ENCODE measurements at regions not wholly inside any gene's neighbourhood (a gene's known extent, or its start where the extent isn't known, plus 50 kb on each side); places are given as distances from the start of the nearest gene placed in this dataset.

DNA sequence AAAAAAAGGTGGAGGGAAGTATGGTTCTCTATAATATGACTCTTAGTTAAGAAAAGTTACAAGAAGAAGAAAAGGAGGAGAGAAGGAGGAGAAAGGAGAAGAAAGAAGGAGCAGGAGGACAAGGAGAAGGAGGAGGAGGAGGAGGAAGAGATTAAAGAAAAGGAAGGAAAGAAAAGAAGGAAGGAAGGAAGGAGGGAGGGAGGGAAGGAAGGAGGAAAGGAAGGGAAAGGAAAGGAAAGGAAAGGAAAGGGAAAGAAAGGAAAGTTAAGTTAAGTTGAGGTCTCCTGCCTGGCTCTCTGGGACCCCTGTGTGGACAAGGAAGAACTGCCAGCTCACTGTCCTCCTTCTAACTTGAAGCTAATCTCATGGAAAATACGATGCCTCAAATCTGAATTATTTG is 429.5 kb downstream of the TSHZ3 start:
- no peak for TF ChIP-seq CTCF (IDR thresholded peaks at IDR 0.05)

- no peak for TF ChIP-seq CTCF (IDR thresholded peaks at IDR 0.05)
Observed at GRCh38 chr19:30916238-30916637, 433.0 kb downstream of the TSHZ3 start.

DNA sequence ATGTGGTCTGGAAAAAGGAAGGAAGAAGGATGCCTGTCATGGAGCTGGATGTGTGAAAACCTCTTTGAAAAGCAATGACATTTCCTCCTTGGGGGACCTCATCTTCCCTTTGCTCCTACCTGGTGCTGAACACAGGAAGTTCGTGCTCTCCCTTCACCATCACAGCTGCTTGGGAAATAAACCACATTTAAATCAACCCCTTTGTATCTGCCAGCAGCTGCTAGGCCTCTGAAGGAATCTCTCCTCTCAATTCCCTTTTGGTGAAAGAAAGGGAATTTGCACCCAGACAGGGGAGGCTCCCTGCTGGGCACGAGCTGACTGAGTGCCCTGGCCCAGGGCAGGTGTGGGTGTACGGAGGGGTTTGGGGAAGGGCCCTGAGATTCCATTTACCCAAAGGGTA is 437.7 kb downstream of the TSHZ3 start:
- no peak for TF ChIP-seq CTCF (IDR thresholded peaks at IDR 0.05)

DNA sequence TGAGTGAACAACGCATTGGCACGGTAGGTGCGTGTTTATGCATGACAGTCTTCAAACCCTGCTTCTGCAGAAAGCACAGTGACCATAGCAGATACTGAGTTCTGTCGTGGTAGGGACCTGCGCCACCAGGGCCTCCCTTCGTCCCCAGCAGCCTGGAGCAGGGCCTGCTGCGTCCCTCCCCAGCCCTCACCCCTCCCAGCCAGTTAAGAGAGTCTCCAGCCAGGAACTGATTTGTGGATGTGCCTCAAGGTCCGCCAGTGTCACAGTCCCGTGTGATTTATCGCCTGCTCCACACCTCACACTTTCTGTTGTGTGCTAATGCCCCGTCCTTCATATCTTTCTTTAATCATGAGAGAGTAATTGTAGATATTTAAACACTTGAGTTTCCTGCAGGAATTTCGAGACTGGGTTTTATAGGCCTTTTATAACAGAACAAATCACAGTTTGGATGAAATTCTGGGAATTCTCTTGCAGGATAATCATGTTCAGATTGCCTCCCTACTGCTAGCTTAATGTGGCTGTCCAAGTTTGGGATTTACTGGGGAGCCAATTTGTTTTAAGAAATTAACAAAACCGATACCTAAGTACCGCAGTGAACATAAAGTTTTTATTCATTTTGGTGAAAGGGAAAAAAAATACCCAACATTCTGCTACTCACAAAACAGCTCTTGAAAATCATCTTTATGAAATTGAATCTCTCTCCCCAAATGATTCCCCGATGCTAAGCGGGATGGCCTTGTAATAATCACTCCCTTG is 438.6 kb downstream of the TSHZ3 start:
- no peak for TF ChIP-seq CTCF (IDR thresholded peaks at IDR 0.05)

DNA sequence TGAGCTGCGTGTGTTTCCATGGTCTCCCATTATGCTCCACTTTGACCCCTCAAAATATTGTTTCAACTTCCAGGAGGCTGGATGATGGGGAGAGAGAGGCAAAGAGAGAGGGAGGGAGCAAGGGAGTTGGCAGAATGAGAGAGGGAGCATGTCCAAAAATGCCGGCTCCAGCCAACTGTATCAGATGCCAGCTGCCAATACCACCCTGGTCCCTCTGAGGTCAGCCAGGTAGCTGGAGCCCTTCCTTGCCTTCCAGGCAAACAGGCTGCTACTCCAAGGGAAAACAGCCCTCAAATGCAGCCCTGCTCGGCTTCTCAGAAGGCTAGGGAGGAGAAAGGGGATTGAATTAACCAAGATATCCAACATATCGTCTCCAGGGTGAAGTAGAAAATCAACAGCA is 440.0 kb downstream of the TSHZ3 start:
- TF ChIP-seq CTCF (IDR thresholded peaks at IDR 0.05) = no peak

DNA sequence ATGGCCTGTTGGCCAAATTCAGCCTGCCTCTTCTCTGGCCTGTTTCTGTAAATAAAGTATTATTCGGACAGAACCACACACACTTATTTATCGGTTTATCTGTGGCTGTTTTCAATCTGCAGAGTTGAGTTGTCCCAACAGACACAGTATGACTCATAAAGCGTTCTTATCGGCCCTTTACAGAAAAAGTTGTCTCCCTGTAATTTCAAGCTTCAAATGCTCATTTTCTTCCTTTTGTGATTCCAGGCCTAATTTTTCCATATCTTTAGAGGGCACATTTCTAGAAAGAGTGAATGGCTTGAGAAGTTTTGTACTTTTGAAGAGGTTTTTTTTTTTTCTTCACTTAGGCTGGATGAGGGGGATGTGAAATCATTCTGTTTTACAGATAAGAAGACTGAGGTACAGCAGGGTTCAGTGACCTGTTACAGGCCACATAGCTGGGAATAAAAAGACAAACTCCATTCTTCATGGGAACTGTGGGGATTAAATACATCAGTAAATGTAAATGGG is 440.9 kb downstream of the TSHZ3 start:
- no peak for TF ChIP-seq CTCF (IDR thresholded peaks at IDR 0.05)

GRCh38 chr19:30906871-30907270 is 442.4 kb downstream of the TSHZ3 start:
- no peak for TF ChIP-seq CTCF (IDR thresholded peaks at IDR 0.05)

DNA sequence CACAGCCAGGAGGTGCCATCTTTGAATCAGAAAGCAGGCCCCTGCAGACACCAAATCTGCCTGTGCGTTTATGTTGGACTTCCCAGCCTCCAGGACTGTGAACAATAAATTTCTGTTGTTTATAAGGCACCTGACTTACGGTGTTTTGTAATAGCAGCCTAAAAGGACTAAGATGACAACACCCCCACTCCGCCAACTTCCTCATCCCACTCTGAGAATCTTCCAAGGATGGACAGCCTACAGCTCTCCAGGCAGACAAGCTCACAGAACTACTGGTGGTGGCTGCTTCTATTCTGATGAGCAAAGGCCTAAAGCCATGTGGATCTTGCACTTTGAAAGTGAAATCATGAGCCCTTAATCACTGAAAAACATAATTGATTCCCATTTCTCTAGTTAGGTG is 449.2 kb downstream of the TSHZ3 start:
- TF ChIP-seq CTCF (IDR thresholded peaks at IDR 0.05) = no peak
